Transverse colon (tissue), 4 donors: ENCODE measurements at regions not wholly inside any gene's neighbourhood (a gene's known extent, or its start where the extent isn't known, plus 50 kb on each side); places are given as distances from the start of the nearest gene placed in this dataset.
A peak's percentile ranks its signal among the peaks of the same experiment; 100 is the strongest.

Experiments
- DNase-seq: peaks from one replicate; pipeline ENCODE4 v3.0.0-alpha.2; 2019
- H3K27ac ChIP-seq, 4 donors: fragments of 200-600 bp; sonication (generic); 2 replicates each; pipeline ENCODE4 v1.5.1; 2016 to 2018; ENCODE audit warnings: inconsistent platforms in 4 of 4
- H3K27me3 ChIP-seq: fragments of 200-600 bp; sonication (generic); 2 replicates; pipeline ENCODE4 v1.5.1; 2017; ENCODE audit warnings: inconsistent platforms
- H3K36me3 ChIP-seq, 4 donors: fragments of 200-600 bp; sonication (generic); 2 replicates each; pipeline ENCODE4 v1.5.1; 2017 to 2019; ENCODE audit warnings: inconsistent platforms in 4 of 4
- H3K4me1 ChIP-seq, 4 donors: fragments of 200-600 bp; sonication (generic); 2 replicates each; pipeline ENCODE4 v1.5.1; 2017 to 2020; ENCODE audit warnings: inconsistent platforms in 4 of 4
- H3K4me3 ChIP-seq, 4 donors: fragments of 200-600 bp; sonication (generic); 1 replicate in 1 of 4; 2 replicates in 3 of 4; pipeline versions ENCODE4 v1.5.1 to v1.6.1; 2017 to 2019; ENCODE audit warnings: inconsistent platforms in 4 of 4
- H3K9me3 ChIP-seq, 2 donors: fragments of 200-600 bp; sonication (generic); 2 replicates each; pipeline ENCODE4 v1.5.1; 2017 to 2019; ENCODE audit warnings: inconsistent platforms in 2 of 2
- CTCF ChIP-seq, 5 experiments: fragments of 200-600 bp in 3 of 5; fragments of 450-650 bp in 2 of 5; sonication (generic) in 3 of 5; IDR thresholded peaks; 1 replicate in 2 of 5; 2 replicates in 3 of 5; pipeline ENCODE4 v1.5.1; 2016 to 2017; ENCODE audit warnings: antibody characterized with exemption in 5 of 5, inconsistent platforms in 3 of 5, mild to moderate bottlenecking in 2 of 5, moderate library complexity in 1 of 5
- EP300 ChIP-seq: sonication (generic); formaldehyde crosslinking; IDR thresholded peaks from one replicate; pipeline ENCODE4 v1.6.1; 2017; ENCODE audit warnings: antibody characterized with exemption, low read depth
- POLR2A ChIP-seq: fragments of 450-650 bp; IDR thresholded peaks from one replicate; pipeline ENCODE4 v1.6.1; 2016; ENCODE audit warnings: antibody characterized with exemption, mild to moderate bottlenecking, moderate library complexity
- POLR2AphosphoS5 ChIP-seq, 3 donors: sonication (generic); formaldehyde crosslinking; IDR thresholded peaks; one replicate each; pipeline ENCODE4 v1.6.1; 2016; ENCODE audit warnings: antibody characterized with exemption in 3 of 3
- WGBS, 2 donors: methylation state at CpG; one replicate each; pipeline ENCODE4 v1.1.5; 2018; ENCODE audit warnings: low coverage in 1 of 2; 5-methylcytosine and 5-hydroxymethylcytosine counted together
- in situ Hi-C, 4 donors: fragments of 200-750 bp; cut with MboI; loops; one replicate each; pipeline versions ENCODE4 v1.15.0 to v1.15.1; 2017; ENCODE audit warnings: low sequenced_read_pairs in 3 of 4, low pct_ligation_motif_present in 1 of 4, low pct_unique_long_range_greater_than_20kb in 1 of 4
- intact Hi-C: fragments of 100-400 bp; cut with DNase I; formaldehyde crosslinking; loops from one replicate; pipeline ENCODE4 v1.15.1; 2023; ENCODE audit warnings: low total_unique reads

- intact Hi-C loops: no loop called here
- in situ Hi-C loops: no loop called here
These were observed 470.7 kb downstream of the SOX9 start for GRCh38 chr17:72591289-72592241.

GRCh38 chr17:72592242-72592966 lies 471.6 kb downstream of the SOX9 start:
- TF ChIP-seq POLR2AphosphoS5 (IDR thresholded peaks at IDR 0.05) (peak; percentile 98 to 99 (median 99)), EP300 (no peak), POLR2A (peak; percentile 99), CTCF (IDR thresholded peaks at IDR 0.05) (peak in 1 of 5 experiments; percentile 25)
- no peaks in the 10 kb centered on the region for H3K9me3 ChIP-seq
- H3K27me3 ChIP-seq: peaks cover 25% of the 10 kb centered on the region
- in situ Hi-C loops (no loop called here), intact Hi-C loops (no loop called here)
- peak; percentile 87 for DNase-seq
- peak overlapping the region; percentile 75 to 90 (median 84) for H3K27ac ChIP-seq
- H3K4me1 ChIP-seq: peaks cover 0 to 22% (median 13%) of the 10 kb centered on the region in 4 donors
- H3K4me3 ChIP-seq: peak overlapping the region; percentile 37 to 76 (median 66)
- H3K36me3 ChIP-seq: no peaks in the 10 kb centered on the region
- 0 to 9% methylated on average over 2 to 43 of the region's 71 CpGs for WGBS, 2 donors

More at GRCh38 chr17:72591289-72592241, 470.7 kb downstream of the SOX9 start:
- peaks cover 25% of the 10 kb centered on the region for H3K27me3 ChIP-seq
- peak overlapping the region; percentile 75 to 90 (median 84) for H3K27ac ChIP-seq
- no peak for DNase-seq
- peaks cover 0 to 23% (median 17%) of the 10 kb centered on the region in 4 donors for H3K4me1 ChIP-seq
- no peak for TF ChIP-seq EP300
- peak in 1 of 3 donors; percentile 14 for TF ChIP-seq POLR2AphosphoS5 (IDR thresholded peaks at IDR 0.05)
- WGBS, 2 donors: 2 to 9% methylated on average over 12 to 27 of the region's 62 CpGs
- peak overlapping the region; percentile 37 to 76 (median 66) for H3K4me3 ChIP-seq
- H3K36me3 ChIP-seq: no peaks in the 10 kb centered on the region
- no peaks in the 10 kb centered on the region for H3K9me3 ChIP-seq

GRCh38 chr17:72592967-72593325 lies 472.1 kb downstream of the SOX9 start:
- Histone ChIP-seq H3K27me3 (peaks cover 25% of the 10 kb centered on the region), H3K27ac (peak overlapping the region in 1 of 4 donors; percentile 90), H3K4me3 (peak overlapping the region in 2 of 4 donors; percentile 71 to 76), H3K9me3 (no peaks in the 10 kb centered on the region), H3K4me1 (peaks cover 0 to 16% (median 8%) of the 10 kb centered on the region in 4 donors), H3K36me3 (no peaks in the 10 kb centered on the region)
- in situ Hi-C loops: no loop called here
- intact Hi-C loops: no loop called here
- WGBS, 2 donors: 80 to 100% methylated on average over 1 to 9 of the region's 9 CpGs
- TF ChIP-seq POLR2A (no peak), POLR2AphosphoS5 (IDR thresholded peaks at IDR 0.05) (no peak), EP300 (no peak), CTCF (IDR thresholded peaks at IDR 0.05) (no peak)
- DNase-seq: no peak

GRCh38 chr17:72594248-72594647 lies 473.4 kb downstream of the SOX9 start:
- intact Hi-C loops (no loop called here), in situ Hi-C loops (no loop called here)
- Histone ChIP-seq H3K27me3 (peaks cover 25% of the 10 kb centered on the region), H3K36me3 (no peaks in the 10 kb centered on the region), H3K9me3 (no peaks in the 10 kb centered on the region), H3K4me1 (peaks cover 0 to 16% (median 3%) of the 10 kb centered on the region in 4 donors), H3K27ac (no peak overlapping the region), H3K4me3 (no peak overlapping the region)
- TF ChIP-seq POLR2A (no peak), CTCF (IDR thresholded peaks at IDR 0.05) (no peak), POLR2AphosphoS5 (IDR thresholded peaks at IDR 0.05) (no peak)
- 70 to 89% methylated on average over 1 to 9 of the region's 9 CpGs for WGBS, 2 donors
- no peak for DNase-seq
